Epithelial cell of proximal tubule (primary cell): ENCODE measurements at regions not wholly inside any gene's neighbourhood (a gene's known extent, or its start where the extent isn't known, plus 50 kb on each side); places are given as distances from the start of the nearest gene placed in this dataset.

Experiments
- DNase-seq: peaks from one replicate; pipeline ENCODE4 v3.0.0-alpha.2; 2011; ENCODE audit warnings: low read depth
- H3K4me3 ChIP-seq: 2 replicates; pipeline ENCODE4 v1.5.1; 2011; ENCODE audit warnings: low read depth, mild to moderate bottlenecking, low read length
- TF ChIP-seq, protein P1 (sequence below): conservative IDR thresholded peaks from 2 replicates; pipeline ENCODE4 v1.5.1; 2012; ENCODE audit warnings: low read depth, mild to moderate bottlenecking, low read length

DNA sequence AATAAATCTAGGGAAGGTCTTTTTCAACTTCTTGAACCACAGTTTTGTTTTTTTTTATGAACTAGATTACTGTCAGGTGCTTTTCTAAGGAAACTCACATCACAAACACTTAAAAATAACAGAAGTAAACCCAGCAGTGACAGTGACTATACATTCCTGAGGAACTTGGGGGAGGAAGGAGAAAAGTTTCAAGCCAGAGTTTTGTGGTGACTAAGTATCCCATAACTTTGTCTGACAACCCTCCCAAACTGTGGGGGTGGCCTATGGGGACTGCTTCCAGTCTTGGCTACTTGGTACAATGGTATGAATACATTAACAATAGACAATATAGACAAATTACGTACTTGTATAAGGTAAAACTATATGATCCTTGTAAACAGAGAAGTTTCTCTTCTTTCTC, 202.5 kb upstream of the MAN1A1 start:
- no peak for DNase-seq
- H3K4me3 ChIP-seq: no peak overlapping the region
- TF ChIP-seq, protein P1, sequence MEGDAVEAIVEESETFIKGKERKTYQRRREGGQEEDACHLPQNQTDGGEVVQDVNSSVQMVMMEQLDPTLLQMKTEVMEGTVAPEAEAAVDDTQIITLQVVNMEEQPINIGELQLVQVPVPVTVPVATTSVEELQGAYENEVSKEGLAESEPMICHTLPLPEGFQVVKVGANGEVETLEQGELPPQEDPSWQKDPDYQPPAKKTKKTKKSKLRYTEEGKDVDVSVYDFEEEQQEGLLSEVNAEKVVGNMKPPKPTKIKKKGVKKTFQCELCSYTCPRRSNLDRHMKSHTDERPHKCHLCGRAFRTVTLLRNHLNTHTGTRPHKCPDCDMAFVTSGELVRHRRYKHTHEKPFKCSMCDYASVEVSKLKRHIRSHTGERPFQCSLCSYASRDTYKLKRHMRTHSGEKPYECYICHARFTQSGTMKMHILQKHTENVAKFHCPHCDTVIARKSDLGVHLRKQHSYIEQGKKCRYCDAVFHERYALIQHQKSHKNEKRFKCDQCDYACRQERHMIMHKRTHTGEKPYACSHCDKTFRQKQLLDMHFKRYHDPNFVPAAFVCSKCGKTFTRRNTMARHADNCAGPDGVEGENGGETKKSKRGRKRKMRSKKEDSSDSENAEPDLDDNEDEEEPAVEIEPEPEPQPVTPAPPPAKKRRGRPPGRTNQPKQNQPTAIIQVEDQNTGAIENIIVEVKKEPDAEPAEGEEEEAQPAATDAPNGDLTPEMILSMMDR: no peak

DNA sequence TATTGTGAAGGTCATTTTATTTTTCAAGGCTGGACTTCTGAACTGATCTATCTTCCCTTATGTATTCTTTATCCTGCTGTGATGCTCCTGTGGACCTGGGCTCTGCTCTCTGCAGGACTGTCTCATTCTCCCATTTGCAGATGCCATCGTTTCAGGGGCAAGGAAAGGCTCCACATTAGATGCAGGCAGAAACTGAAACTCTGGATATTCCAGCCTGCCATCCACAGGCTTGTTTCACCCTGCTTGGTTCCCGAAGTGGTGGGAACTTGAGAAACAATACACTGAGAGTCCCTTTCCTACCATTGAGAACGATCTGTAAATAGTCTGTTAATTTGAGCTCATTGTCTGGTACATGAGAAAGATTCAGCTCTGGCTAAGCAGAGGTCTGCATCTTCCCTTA, 197.5 kb upstream of the MAN1A1 start:
- TF ChIP-seq, protein P1: no peak

DNA sequence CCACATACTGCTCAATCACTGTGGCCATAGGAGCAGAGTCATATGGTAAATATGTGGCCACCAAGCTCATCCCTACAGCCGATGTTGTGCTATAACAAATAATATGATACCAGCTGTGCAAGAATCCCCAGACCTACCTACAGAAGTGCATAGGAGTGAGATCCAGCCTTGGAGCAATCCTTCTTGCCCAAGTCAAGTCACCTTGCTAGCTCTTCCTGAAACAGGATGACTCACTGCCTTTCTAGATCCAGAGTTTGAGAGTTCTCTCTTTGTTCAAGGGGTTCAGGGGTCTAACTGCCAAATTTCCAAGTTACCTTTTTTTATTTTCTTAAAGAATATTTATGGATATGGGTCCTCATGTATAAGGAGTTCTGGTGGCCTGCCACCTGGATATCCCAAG, 195.7 kb upstream of the MAN1A1 start:
- TF ChIP-seq, protein P1: no peak
- DNase-seq: no peak
- H3K4me3 ChIP-seq: no peak overlapping the region

More for the DNA sequence above, 197.5 kb upstream of the MAN1A1 start:
- no peak for DNase-seq
- H3K4me3 ChIP-seq: no peak overlapping the region

DNA sequence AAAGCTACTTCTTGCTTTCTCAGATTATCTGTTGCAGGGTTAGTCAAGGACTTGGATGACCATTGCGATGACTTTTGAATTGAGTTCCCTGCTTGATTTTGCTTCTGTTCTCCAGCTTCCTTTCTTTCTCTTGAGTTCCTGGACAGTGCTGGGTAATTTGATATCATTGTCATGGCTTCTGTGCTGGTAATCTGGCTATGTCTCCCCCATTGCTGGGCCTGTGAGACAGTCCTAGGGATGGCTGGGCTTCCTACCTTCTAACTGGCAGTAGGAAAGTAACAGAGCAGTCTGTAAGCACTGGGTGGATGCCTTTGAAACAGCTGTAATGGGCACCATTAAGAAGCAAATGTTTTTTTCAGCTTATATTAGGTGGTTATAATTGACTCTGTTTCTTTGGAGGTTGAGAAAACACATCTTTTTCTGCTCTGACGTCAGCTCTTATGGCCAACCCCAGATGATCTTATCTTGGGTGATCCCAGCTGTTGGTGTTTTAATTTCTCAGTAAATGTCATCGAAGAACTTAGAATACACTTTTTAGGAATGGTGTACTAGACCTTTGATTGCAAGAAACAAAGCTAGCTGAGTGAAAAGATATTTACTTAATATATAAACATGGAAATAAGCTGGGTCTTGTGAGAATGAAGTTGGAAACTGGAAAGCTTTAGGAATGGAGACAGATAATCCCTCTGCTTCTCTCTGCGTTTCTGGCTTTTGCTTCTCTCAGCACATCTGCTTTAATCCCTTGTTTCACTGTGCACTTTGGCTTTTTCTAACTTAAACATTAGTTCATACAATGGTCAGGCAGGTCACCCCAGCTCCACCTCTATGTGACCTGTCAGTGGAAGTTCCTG, 195.0 kb upstream of the MAN1A1 start:
- TF ChIP-seq, protein P1: no peak
- H3K4me3 ChIP-seq: no peak overlapping the region
- no peak for DNase-seq

DNA sequence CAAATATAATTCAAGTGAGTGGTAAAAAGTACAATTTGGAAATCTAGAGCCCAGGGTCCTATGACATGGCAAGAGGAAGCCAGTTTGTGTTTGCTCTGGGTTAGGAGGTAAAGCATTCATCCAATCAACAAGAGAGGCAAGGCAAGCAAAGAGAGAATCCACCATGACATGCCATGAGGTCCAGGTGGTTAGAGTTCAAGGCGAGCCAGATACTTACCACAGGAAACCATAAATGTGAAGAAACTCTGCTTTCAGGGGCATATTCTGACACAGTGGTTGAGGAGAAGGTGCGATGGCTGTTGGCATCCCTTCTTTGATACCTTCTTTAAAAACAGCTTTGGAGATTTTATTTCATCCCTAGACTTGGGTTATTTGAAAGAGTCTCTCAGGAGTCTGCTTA, 193.8 kb upstream of the MAN1A1 start:
- TF ChIP-seq, protein P1: no peak
- no peak for DNase-seq

DNA sequence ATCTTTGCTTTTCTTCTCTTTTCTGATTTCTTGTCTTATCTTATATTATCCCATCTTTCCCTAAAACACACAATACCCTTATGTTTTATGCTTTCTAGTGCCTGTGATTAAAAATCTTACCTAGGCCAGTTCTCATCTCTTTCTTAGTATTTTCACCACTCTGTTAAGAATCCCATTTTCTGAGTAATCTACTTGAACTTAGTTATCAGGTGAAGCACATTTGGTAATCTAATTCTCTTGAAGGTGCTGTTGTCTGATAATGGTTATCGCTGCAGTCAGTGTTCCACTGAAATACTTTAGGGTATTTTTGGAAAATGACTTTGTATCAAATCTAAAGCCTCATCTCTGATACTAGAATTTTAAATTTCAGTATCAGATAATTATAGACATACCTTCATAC, 192.5 kb upstream of the MAN1A1 start:
- TF ChIP-seq, protein P1: no peak
- no peak overlapping the region for H3K4me3 ChIP-seq
- no peak for DNase-seq

More for the DNA sequence above, 193.8 kb upstream of the MAN1A1 start:
- no peak overlapping the region for H3K4me3 ChIP-seq
